ENCODE measurements at regions not wholly inside any gene's neighbourhood (a gene's known extent, or its start where the extent isn't known, plus 50 kb on each side); places are given as distances from the start of the nearest gene placed in this dataset.
"Not testable (repeated sequence)": the region's sequence is repeated elsewhere in the genome, so short reads cannot be mapped to it uniquely, and the experiment has no call there.

DNA sequence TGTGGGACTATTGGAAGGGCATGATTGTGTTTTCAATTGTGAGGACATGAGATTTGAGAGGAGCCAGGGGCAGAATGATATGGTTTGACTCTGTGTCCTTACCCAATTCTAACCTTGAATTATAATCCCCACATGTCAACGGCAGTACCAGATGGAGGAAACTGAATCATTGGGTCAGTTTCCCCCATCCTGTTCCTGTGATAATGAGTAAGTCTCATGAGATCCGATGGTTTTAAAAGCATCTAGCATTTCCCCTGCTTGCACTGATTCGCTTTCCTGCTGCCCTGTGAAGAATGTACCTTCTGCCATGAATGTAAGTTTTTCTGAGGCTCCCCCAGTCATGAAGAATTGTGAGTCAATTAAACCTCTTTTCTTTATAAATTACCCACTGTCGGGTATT, 1367.1 kb downstream of the XPNPEP1 start:
- CTCF ChIA-PET (ENCODE audit: unreplicated experiment) = no interaction called here

DNA sequence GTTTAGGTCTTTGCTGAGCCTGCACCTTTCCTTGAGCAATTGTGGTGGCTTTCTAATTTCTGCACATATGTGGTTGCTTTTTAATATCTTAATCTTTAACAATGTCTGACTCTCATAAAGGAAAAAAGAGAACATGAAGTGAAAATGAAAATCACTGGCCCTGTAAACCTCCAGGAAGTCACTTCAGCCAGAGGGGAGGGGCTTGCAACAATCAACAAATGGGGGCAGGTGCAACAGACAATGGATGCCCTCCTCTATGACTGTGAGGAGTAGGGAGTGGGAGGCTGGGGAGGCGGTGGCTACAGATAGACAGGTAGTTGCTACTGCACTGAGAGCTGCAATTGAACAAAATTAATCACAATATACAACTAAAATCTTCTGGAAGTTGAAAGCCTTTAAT, 1377.4 kb downstream of the XPNPEP1 start:
- no peaks in the 10 kb centered on the region for H3K9me3 ChIP-seq (ENCODE audit: low read length)
- intact Hi-C loops (cut with micrococcal nuclease; ENCODE audit: unreplicated experiment) = no loop called here
- no peaks in the 10 kb centered on the region for H3K36me3 ChIP-seq (ENCODE audit: insufficient read depth, low read length)
- no peak overlapping the region for H3K27ac ChIP-seq (ENCODE audit: low read depth, low read length, poor library complexity, severe bottlenecking)
- H3K9me2 ChIP-seq (ENCODE audit: insufficient read depth, low read length) = no peaks in the 10 kb centered on the region
- H4K20me1 ChIP-seq (ENCODE audit: insufficient read depth, low read length) = no peaks in the 10 kb centered on the region
- no peaks in the 10 kb centered on the region for H3K4me1 ChIP-seq (ENCODE audit: insufficient read depth, low read length, poor library complexity, severe bottlenecking)
- no peak overlapping the region for H3K4me2 ChIP-seq (ENCODE audit: low read length)
- DNase-seq (ENCODE audit: low spot score) = peak; percentile 14
- POLR2A ChIA-PET = no interaction called here
- TF ChIP-seq, protein P1, sequence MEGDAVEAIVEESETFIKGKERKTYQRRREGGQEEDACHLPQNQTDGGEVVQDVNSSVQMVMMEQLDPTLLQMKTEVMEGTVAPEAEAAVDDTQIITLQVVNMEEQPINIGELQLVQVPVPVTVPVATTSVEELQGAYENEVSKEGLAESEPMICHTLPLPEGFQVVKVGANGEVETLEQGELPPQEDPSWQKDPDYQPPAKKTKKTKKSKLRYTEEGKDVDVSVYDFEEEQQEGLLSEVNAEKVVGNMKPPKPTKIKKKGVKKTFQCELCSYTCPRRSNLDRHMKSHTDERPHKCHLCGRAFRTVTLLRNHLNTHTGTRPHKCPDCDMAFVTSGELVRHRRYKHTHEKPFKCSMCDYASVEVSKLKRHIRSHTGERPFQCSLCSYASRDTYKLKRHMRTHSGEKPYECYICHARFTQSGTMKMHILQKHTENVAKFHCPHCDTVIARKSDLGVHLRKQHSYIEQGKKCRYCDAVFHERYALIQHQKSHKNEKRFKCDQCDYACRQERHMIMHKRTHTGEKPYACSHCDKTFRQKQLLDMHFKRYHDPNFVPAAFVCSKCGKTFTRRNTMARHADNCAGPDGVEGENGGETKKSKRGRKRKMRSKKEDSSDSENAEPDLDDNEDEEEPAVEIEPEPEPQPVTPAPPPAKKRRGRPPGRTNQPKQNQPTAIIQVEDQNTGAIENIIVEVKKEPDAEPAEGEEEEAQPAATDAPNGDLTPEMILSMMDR (conservative IDR thresholded peaks at IDR 0.05; ENCODE audit: low read length) = no peak
- TF ChIP-seq EZH2phosphoT487 (IDR thresholded peaks at IDR 0.05; ENCODE audit: borderline replicate concordance, low read depth, low read length) = no peak
- no TSS peak for BruUV-seq (replicated peaks)
- CTCF ChIA-PET (ENCODE audit: unreplicated experiment) = no interaction called here
- H3K79me2 ChIP-seq (ENCODE audit: insufficient read depth, low read depth, low read length) = no peaks in the 10 kb centered on the region
- H3K4me3 ChIP-seq (ENCODE audit: low read depth, low read length, poor library complexity, severe bottlenecking) = no peak overlapping the region
- peak overlapping the region; percentile 32 for H2AFZ ChIP-seq (ENCODE audit: low read length)

More for the DNA sequence above, 1367.1 kb downstream of the XPNPEP1 start:
- no peak overlapping the region for H2AFZ ChIP-seq (ENCODE audit: low read length)
- no peak overlapping the region for H3K4me2 ChIP-seq (ENCODE audit: low read length)
- no peak overlapping the region for H3K4me3 ChIP-seq (ENCODE audit: low read depth, low read length, poor library complexity, severe bottlenecking)
- BruUV-seq (replicated peaks) = no TSS peak
- DNase-seq (ENCODE audit: low spot score) = no peak
- POLR2A ChIA-PET = no interaction called here
- H3K9me2 ChIP-seq (ENCODE audit: insufficient read depth, low read length) = no peaks in the 10 kb centered on the region
- TF ChIP-seq EZH2phosphoT487 (IDR thresholded peaks at IDR 0.05; ENCODE audit: borderline replicate concordance, low read depth, low read length) = no peak
- TF ChIP-seq, protein P1 (conservative IDR thresholded peaks at IDR 0.05; ENCODE audit: low read length) = no peak
- intact Hi-C loops (cut with micrococcal nuclease; ENCODE audit: unreplicated experiment) = no loop called here
- H3K4me1 ChIP-seq (ENCODE audit: insufficient read depth, low read length, poor library complexity, severe bottlenecking) = no peaks in the 10 kb centered on the region
- no peak overlapping the region for H3K27ac ChIP-seq (ENCODE audit: low read depth, low read length, poor library complexity, severe bottlenecking)
- H4K20me1 ChIP-seq (ENCODE audit: insufficient read depth, low read length) = no peaks in the 10 kb centered on the region
- no peaks in the 10 kb centered on the region for H3K36me3 ChIP-seq (ENCODE audit: insufficient read depth, low read length)
- H3K9me3 ChIP-seq (ENCODE audit: low read length) = no peaks in the 10 kb centered on the region
- no peaks in the 10 kb centered on the region for H3K79me2 ChIP-seq (ENCODE audit: insufficient read depth, low read depth, low read length)

DNA sequence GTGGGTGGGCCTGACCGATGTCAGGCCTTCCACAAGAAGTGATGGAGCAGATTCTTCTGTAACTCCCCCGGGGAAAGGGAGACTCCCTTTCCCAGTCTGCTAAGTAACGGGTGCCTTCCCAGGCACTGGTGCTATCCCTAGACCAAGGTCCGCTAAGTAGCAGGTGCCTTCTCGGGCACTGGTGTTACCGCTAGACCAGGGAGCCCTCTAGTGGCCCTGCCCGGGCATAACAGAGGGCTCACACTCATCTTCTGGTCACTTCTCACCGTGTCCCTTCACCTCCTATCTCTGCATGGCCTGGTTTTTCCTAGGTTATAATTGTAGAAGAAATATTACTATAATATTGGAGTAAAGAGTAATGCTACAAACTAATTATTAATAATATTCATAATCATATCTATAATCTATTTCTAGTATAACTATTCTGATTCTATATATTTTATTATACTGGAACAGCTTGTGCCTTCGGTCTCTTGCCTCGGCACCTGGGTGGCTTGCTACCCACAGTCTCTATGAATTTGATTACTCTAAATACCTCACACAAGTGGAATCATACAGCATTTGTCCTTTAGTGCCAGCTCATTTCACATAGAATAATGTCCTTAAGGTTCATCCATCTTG, 1378.7 kb downstream of the XPNPEP1 start:
- no peaks in the 10 kb centered on the region for H3K4me1 ChIP-seq (ENCODE audit: insufficient read depth, low read length, poor library complexity, severe bottlenecking)
- POLR2A ChIA-PET = interaction anchor here (0.7 kb wide), 1 partner anchor 37 kb away, joined by 3 read pairs; no protein-coding TSS in a partner anchor
- no peaks in the 10 kb centered on the region for H3K79me2 ChIP-seq (ENCODE audit: insufficient read depth, low read depth, low read length)
- H3K4me2 ChIP-seq (ENCODE audit: low read length) = no peak overlapping the region
- no TSS peak for BruUV-seq (replicated peaks)
- CTCF ChIA-PET (ENCODE audit: unreplicated experiment) = no interaction called here
- intact Hi-C loops (cut with micrococcal nuclease; ENCODE audit: unreplicated experiment) = no loop called here
- no peaks in the 10 kb centered on the region for H3K9me3 ChIP-seq (ENCODE audit: low read length)
- H3K27ac ChIP-seq (ENCODE audit: low read depth, low read length, poor library complexity, severe bottlenecking) = no peak overlapping the region
- no peak overlapping the region; the same call in 1 of the 2 replicates for H2AFZ ChIP-seq (ENCODE audit: low read length)
- no peaks in the 10 kb centered on the region for H3K36me3 ChIP-seq (ENCODE audit: insufficient read depth, low read length)
- H4K20me1 ChIP-seq (ENCODE audit: insufficient read depth, low read length) = no peaks in the 10 kb centered on the region
- peak; percentile 53 for DNase-seq (ENCODE audit: low spot score)
- no peak overlapping the region for H3K4me3 ChIP-seq (ENCODE audit: low read depth, low read length, poor library complexity, severe bottlenecking)
- TF ChIP-seq, protein P1 (conservative IDR thresholded peaks at IDR 0.05; ENCODE audit: low read length) = peak; percentile 81
- TF ChIP-seq EZH2phosphoT487 (IDR thresholded peaks at IDR 0.05; ENCODE audit: borderline replicate concordance, low read depth, low read length) = no peak
- no peaks in the 10 kb centered on the region for H3K9me2 ChIP-seq (ENCODE audit: insufficient read depth, low read length)

DNA sequence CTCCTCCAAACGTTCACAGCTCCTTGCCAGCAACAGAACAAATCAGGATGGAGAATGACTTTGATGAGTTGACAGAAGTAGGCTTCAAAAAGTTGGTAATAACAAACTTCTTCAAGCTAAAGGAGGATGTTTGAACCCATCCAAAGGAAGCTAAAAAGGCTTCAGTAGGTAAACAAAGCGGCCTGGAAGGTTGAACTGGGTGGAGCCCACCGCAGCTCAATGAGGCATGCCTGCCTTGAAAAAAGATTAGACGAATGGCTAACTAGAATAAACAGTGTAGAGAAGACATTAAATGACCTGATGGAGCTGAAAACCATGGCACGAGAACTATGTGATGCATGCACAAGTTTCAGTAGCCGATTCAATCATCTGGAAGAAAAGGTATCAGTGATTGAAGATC, 1369.0 kb upstream of the SORCS1 start:
- intact Hi-C loops (cut with micrococcal nuclease; ENCODE audit: unreplicated experiment); H3K27ac ChIP-seq (ENCODE audit: low read depth, low read length, poor library complexity, severe bottlenecking); BruUV-seq (replicated peaks); H4K20me1 ChIP-seq (ENCODE audit: insufficient read depth, low read length); H3K9me3 ChIP-seq (ENCODE audit: low read length); H3K4me2 ChIP-seq (ENCODE audit: low read length); H3K4me3 ChIP-seq (ENCODE audit: low read depth, low read length, poor library complexity, severe bottlenecking); DNase-seq (ENCODE audit: low spot score); H3K9me2 ChIP-seq (ENCODE audit: insufficient read depth, low read length); H3K79me2 ChIP-seq (ENCODE audit: insufficient read depth, low read depth, low read length); H3K4me1 ChIP-seq (ENCODE audit: insufficient read depth, low read length, poor library complexity, severe bottlenecking); H3K36me3 ChIP-seq (ENCODE audit: insufficient read depth, low read length); H2AFZ ChIP-seq (ENCODE audit: low read length); CTCF ChIA-PET (ENCODE audit: unreplicated experiment): not testable (repeated sequence)
- POLR2A ChIA-PET = interaction anchor here (0.5 kb wide), 1 partner anchor 329 kb away, joined by 3 read pairs; no protein-coding TSS in a partner anchor

Data from OCI-LY7 (cell line).